Hepatocyte (in vitro differentiated cells): ENCODE measurements at regions not wholly inside any gene's neighbourhood (a gene's known extent, or its start where the extent isn't known, plus 50 kb on each side); places are given as distances from the start of the nearest gene placed in this dataset.

Experiments used
- CTCF ChIP-seq: fragments of 200-600 bp; sonication (generic); IDR thresholded peaks from 2 replicates; pipeline ENCODE4 v1.5.1; 2016; ENCODE audit warnings: antibody characterized with exemption, mild to moderate bottlenecking; ENCODE audit not compliant: poor library complexity
- EZH2 ChIP-seq: fragments of 200-600 bp; sonication (generic); IDR thresholded peaks from 2 replicates; pipeline ENCODE4 v1.6.1; 2016; ENCODE audit warnings: antibody characterized with exemption, mild to moderate bottlenecking, borderline replicate concordance

GRCh38 chr4:123466080-123466785 is 69.6 kb downstream of the SPRY1 start:
- TF ChIP-seq CTCF (no peak), EZH2 (no peak)
